Smooth muscle cell of the brain vasculature (primary cell): ENCODE measurements at regions not wholly inside any gene's neighbourhood (a gene's known extent, or its start where the extent isn't known, plus 50 kb on each side); places are given as distances from the start of the nearest gene placed in this dataset.

ENCODE experiments used
- DNase-seq: peaks from one replicate; pipeline ENCODE4 v3.0.0-alpha.2; 2012; ENCODE audit warnings: low read depth, low spot score

DNA sequence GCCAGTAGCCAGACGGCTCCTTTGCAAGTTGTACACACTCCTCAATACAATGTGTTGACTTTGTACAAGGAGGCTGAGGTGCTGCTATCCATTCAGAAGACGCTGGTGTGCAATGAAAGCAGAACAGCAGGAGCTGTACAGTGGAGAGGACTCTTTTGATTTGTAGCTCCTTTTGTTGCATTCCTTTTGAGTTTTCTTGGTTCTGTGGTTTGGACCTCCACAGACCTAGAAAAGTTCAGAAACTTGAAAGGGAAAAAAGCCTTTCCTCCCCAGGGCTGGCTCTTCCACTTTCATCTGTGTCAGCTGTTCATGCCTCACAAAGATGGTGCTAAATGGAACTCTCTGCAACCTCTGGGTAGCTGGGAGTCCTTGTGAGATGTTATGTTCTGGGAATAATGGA, 117.4 kb downstream of the MAT2B start:
- DNase-seq: no peak

DNA sequence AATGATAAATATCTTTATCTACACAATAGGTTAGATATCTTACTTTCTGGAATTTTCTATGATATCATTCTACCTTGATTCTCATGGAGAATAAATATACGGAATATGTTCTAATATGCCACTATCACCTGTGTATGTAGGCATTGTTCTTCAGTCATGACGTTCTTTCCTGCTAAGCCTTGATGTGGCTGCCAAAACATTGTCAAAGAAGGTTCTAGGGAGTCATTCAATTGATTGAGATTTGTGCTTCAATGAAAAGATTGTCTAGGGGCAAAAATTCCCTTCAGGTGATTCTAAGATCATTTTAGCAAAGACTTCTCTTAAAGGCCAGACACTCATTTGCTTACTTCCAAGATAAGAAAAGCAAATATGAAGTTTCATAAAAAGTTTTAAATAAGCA, 118.1 kb downstream of the MAT2B start:
- no peak for DNase-seq

DNA sequence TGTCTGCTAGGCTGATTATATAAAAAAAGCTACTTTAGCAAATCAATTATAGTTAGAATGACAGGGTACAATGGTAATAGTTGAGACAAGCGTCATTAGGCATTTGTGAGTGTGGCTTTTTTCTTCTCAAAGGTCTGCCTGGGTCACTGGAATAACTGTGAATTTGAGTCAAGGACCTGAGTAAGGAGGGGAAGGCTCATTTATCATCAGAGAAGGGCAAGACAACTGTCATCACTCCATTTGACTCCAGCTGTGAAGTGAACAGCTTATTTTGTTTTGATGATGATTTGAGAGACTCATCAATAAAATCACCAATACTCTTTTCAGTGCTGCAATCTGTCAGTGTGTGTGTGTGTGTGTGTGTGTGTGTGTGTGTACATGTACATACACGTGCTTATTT, 118.6 kb downstream of the MAT2B start:
- DNase-seq: no peak

DNA sequence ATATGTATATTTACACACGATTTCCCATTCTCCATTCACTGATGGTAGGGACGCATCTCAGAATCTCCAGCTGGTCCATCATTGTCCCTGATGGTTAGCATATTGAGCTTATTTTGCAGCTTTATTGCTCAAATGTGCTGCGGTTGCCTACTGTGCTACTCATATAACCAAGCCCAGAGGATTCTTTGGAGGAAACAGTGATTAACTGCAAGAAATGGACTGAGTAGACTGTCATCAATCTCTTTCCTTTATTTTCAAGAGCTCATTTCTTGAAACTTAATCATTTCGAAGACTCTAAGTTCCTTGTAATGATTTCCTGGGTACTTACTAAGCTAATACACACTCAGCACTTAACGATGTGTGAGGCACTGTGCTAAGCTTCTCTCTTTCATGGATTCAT, 119.0 kb downstream of the MAT2B start:
- DNase-seq: no peak

DNA sequence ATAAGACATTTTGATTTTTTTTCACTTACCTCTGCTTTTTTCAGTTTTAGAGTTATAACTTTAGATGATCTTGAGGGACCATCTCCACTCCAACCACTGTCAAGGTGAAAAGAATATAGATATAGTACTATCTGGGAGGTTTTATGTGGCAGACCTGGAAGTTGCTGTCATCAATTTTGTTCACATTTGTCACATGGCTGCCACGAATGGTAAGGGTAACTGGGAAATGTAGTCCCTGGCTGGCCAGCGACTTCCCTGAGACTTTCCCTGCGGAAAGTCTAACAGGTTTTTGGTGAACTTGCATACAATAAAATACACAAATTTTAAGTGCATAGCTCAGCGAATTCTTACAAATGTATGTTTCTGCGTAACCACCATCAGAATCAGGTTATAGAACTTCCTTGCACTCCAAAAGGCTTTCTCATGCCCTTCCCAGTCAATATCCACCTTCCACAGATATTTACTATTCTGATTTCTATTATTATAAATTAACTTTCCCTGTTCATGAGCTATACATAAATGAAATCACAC, 121.5 kb downstream of the MAT2B start:
- DNase-seq: no peak

- DNase-seq: no peak
These were observed 126.4 kb downstream of the MAT2B start for GRCh38 chr5:163631856-163632255.

DNA sequence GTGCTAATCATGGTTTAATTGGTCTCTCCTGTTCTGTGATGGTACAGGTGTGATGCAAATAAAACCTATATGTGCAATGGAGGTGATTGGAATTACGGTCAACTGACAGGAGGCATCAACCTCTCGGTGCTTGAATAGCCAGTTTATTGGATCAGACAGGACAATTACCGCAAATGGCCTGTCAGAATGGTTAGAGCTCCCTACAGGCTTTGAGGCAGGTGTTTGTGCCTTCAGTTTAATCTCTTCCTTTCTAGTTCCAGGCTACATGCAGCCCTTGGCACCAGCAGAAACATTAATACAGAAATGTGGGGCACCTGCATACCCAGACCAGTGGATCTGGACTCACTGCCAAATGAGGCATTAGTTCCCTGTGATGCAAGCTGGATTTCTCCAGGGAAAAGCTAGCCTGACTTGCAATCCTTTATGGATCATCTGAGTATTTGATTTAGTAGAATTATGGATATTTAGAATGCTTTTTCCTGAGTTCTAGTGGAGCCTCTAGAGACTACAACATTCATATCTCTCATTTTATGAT, 128.6 kb downstream of the MAT2B start:
- DNase-seq: no peak

- no peak for DNase-seq
These were observed 130.2 kb downstream of the MAT2B start for GRCh38 chr5:163635631-163636030.

GRCh38 chr5:163642904-163643303, 137.5 kb downstream of the MAT2B start:
- no peak for DNase-seq

DNA sequence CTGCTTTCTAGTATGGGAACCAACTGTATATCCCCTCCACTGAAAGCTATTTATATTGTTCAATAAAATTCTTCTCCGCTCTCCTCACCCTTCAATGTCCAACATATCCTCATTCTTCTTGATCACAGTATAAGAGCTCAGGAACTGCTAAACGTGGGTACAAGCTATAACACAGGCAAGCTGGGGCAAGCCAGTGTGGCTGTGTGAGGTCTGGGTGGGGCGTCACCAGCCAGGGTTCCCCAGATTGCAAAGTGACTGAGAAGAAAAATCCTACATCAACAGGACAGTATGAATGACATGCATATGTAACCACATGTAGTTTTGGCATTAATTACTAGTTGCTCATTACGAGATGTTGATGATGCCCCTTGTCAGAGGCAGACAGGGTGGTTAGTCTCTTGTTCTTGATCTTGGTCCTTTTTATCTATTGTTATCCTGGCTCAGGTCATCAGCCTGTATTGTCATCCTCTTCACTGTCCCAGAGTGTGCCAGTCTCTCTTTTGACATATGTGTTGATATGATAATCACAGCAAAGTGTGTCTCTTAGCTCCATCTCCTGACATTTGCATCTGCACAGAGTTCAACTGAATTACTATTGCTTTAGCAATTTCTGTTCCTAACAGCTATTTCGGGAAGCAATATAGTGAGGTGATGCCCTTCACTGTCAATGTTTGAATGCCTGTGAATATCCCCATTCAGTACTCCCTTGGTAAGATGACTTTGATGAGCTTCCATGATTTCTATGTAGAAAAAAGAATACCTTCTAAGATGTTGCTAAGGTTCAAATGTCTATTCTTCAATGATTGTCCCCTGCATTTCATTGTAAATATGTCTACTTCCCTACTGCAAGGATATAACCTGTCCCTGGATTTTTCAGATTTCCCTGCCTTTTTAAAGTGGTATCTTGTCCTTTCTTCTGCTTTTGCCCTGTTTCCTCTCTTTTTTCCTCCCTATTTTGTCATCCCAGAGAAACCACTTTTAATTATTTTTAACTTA, 140.3 kb downstream of the MAT2B start:
- no peak for DNase-seq

GRCh38 chr5:163649514-163649913, 144.1 kb downstream of the MAT2B start:
- peak; percentile 24 for DNase-seq

DNA sequence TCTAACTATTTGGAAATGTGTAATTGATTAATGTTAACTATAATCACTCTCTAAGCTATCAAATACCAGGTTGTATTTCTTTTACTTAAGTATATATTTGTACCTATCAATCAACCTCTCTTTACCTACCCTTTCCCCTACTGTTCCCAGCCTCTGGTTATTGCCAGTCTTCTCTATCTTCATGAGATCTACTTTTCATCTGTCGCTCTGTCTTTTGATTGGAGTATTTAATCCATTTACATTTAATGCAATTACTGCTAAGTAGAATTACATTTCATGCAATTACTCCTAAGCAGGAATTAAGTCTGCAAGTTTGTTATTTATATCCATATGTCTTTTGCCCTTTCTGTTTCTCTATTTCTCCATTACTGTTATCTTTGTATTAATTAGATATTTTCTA, 148.1 kb downstream of the MAT2B start:
- DNase-seq: no peak

GRCh38 chr5:163658702-163659567, 153.5 kb downstream of the MAT2B start:
- DNase-seq: no peak

DNA sequence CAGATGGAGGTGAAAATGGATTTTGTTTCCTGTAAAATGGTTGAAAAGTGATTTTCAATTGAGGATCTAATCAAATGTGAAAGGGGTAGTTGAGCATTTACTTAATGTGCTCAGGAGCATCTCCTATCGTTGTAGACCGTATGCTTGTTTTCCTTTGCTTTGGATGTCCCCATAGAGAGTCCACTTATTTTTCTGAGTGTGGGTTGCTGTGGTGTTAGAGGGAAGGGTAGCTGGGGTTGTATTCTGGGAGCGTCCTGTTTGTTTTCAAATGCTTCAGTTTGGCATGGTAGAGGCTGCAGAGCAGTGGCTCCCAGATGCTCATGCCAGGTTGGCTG, 154.1 kb downstream of the MAT2B start:
- DNase-seq: no peak

GRCh38 chr5:163660486-163660885, 155.1 kb downstream of the MAT2B start:
- DNase-seq: no peak

GRCh38 chr5:163661360-163661759, 155.9 kb downstream of the MAT2B start:
- no peak for DNase-seq

DNA sequence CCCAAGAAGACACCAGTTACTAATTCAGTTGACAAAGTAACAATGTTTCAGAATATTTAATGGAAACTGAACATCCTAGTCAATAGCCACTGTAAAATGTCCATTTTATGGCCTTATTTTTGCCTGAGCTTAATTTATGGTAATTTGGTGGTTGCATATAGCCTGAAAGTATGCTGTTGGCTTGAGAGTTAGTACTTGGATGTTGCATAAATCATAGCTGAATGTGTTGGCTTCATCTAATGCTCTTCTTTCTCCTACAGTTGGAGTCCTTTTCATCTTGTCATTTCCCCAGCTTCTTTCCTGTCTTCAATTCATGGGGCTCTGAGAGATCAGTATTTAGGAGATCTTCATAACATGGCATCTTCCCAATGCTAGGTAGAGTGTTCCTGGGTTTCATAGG, 164.6 kb downstream of the MAT2B start:
- no peak for DNase-seq

GRCh38 chr5:163677092-163677491, 171.7 kb downstream of the MAT2B start:
- no peak for DNase-seq

- no peak for DNase-seq
These were observed 176.8 kb downstream of the MAT2B start for GRCh38 chr5:163682234-163682633.

DNA sequence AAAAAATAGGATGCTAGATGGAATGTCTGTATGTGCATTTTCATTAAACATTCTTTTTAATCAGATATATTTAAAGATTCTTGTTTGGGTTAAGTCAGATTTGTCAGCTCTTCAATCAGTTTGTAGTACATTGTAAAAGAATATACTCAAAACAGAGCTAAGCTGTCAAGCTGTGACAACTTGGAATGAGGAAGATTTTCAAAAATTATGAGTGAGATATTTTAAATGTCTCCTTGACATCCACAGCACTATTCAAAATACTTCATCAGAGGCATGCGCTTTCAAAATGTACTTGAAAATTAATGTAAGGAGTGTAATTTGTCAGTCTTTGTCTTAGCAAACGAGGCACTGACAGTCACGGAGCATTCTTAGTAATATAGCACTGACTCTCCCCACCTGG, 182.0 kb downstream of the MAT2B start:
- no peak for DNase-seq

DNA sequence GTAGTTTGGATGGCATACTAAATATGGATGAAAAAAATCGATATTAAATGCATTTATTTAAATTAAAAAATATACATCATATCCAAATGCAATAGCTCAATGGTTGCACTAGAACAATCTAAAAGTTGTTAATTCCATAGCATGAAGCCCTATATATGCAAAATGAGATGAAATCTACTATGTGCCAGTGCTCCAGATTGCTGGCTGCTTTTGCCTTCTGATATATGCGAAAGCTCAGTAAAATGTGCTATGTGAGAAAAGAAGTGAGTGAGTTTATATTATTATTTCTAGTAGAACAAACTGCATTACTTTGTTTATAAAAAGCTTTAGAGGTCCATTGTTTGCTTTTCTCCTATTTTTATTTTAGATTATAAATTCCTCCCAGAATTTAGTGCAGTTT, 186.7 kb downstream of the MAT2B start:
- no peak for DNase-seq
